H1 (cell line): ENCODE measurements at regions not wholly inside any gene's neighbourhood (a gene's known extent, or its start where the extent isn't known, plus 50 kb on each side); places are given as distances from the start of the nearest gene placed in this dataset.

Experiments used
- CTCF ChIA-PET: fragments of 300-600 bp; sonication (Branson Sonifier 250); formaldehyde crosslinking; loops from one replicate; lab custom pipeline; 2021; ENCODE audit not compliant: partially characterized antibody; lab: Charles Lee
- POLR2A ChIA-PET: fragments of 300-600 bp; sonication (Branson Sonifier 250); formaldehyde crosslinking; loops from one replicate; lab custom pipeline; 2021; ENCODE audit warnings: inconsistent platforms; ENCODE audit not compliant: partially characterized antibody; lab: Charles Lee
- DNase-seq, 2 experiments: peaks; one replicate each; pipeline versions ENCODE4 v3.0.0 to v3.0.0-alpha.2; 2010 to 2022; ENCODE audit warnings: low spot score in 2 of 2, low read depth in 1 of 2, mixed read lengths in 1 of 2
- FAIRE-seq: peaks from 2 replicates; lab custom pipeline; 2011; peaks lifted over from hg19 to GRCh38; lab: Jason Lieb, UNC
- H2AFZ ChIP-seq: 2 replicates; pipeline ENCODE4 v1.8.1; 2012; ENCODE audit warnings: low read length, inconsistent platforms
- H2AK5ac ChIP-seq: 2 replicates; pipeline ENCODE4 v1.6.1; 2013; ENCODE audit warnings: low read depth, low read length
- H2BK120ac ChIP-seq: replicated peaks from 2 replicates; pipeline ENCODE3; 2013; ENCODE audit warnings: low read depth, low read length, inconsistent platforms
- H2BK12ac ChIP-seq: 2 replicates; pipeline ENCODE4 v1.6.1; 2013; ENCODE audit warnings: low read depth, low read length
- H2BK15ac ChIP-seq: 2 replicates; pipeline ENCODE4 v1.6.1; 2013; ENCODE audit warnings: low read length
- H2BK20ac ChIP-seq: 2 replicates; pipeline ENCODE4 v1.6.1; 2013; ENCODE audit warnings: low read length
- H2BK5ac ChIP-seq: 2 replicates; pipeline ENCODE4 v1.6.1; 2013; ENCODE audit warnings: low read depth, low read length
- H3K14ac ChIP-seq: 2 replicates; pipeline ENCODE4 v1.6.1; 2013; ENCODE audit warnings: inconsistent platforms; ENCODE audit not compliant: insufficient read length
- H3K18ac ChIP-seq: 2 replicates; pipeline ENCODE4 v1.6.1; 2013; ENCODE audit warnings: low read length; ENCODE audit errors: extremely low read depth
- H3K23ac ChIP-seq: 2 replicates; pipeline ENCODE4 v1.6.1; 2013; ENCODE audit warnings: inconsistent platforms; ENCODE audit not compliant: insufficient read length
- H3K23me2 ChIP-seq: 2 replicates; pipeline ENCODE4 v1.6.1; 2013; ENCODE audit warnings: low read depth, low read length
- H3K27ac ChIP-seq: 2 replicates; pipeline ENCODE4 v1.6.1; 2011; ENCODE audit warnings: low read depth, low read length, inconsistent platforms
- H3K27me3 ChIP-seq, 4 experiments: replicated peaks in 1 of 4; 1 replicate in 1 of 4; 2 replicates in 3 of 4; pipeline versions ENCODE4 v1.6.1 to v1.8.1; 2011 to 2013; ENCODE audit warnings: low read length in 3 of 4, mild to moderate bottlenecking in 3 of 4, inconsistent platforms in 2 of 4, mixed read lengths in 2 of 4, moderate library complexity in 1 of 4; ENCODE audit not compliant: control insufficient read depth in 3 of 4, insufficient read depth in 3 of 4; ENCODE audit errors: extremely low read depth in 1 of 4
- H3K36me3 ChIP-seq, 4 experiments: 2 replicates each; pipeline versions ENCODE4 v1.6.1 to v1.8.1; 2011 to 2013; ENCODE audit warnings: mild to moderate bottlenecking in 4 of 4, low read length in 3 of 4, moderate library complexity in 2 of 4, control low read depth in 1 of 4, inconsistent platforms in 1 of 4; ENCODE audit not compliant: insufficient read depth in 4 of 4, control insufficient read depth in 2 of 4
- H3K4ac ChIP-seq: replicated peaks from 2 replicates; pipeline ENCODE3; 2013; ENCODE audit warnings: low read length, low read depth, mixed read lengths, inconsistent platforms; ENCODE audit not compliant: insufficient read length
- H3K4me1 ChIP-seq, 4 experiments: replicated peaks in 1 of 4; 1 replicate in 1 of 4; 2 replicates in 3 of 4; pipeline versions ENCODE4 v1.6.1 to v1.8.1; 2011 to 2013; ENCODE audit warnings: low read length in 3 of 4, inconsistent platforms in 2 of 4, mixed read lengths in 1 of 4; ENCODE audit not compliant: insufficient read depth in 4 of 4, control insufficient read depth in 3 of 4
- H3K4me2 ChIP-seq, 2 experiments: 2 replicates each; pipeline versions ENCODE4 v1.6.1 to v1.8.1; 2011 to 2013; ENCODE audit warnings: low read depth in 2 of 2, low read length in 2 of 2, control low read depth in 1 of 2, inconsistent platforms in 1 of 2, mild to moderate bottlenecking in 1 of 2; ENCODE audit not compliant: insufficient read depth in 1 of 2
- H3K4me3 ChIP-seq, 4 experiments: fragments of 200-600, 300-600 bp in 1 of 4; sonication (generic), shearing (Covaris generic), sonication (Bioruptor Twin) in 1 of 4; 2 replicates each; pipeline versions ENCODE4 v1.5.1 to v1.8.1; 2011 to 2016; ENCODE audit warnings: low read length in 4 of 4, low read depth in 3 of 4, control low read depth in 2 of 4, inconsistent platforms in 2 of 4, mild to moderate bottlenecking in 2 of 4, mixed read lengths in 1 of 4, moderate library complexity in 1 of 4; ENCODE audit not compliant: insufficient read depth in 2 of 4; ENCODE audit errors: extremely low read depth in 1 of 4
- H3K56ac ChIP-seq: replicated peaks from 2 replicates; pipeline ENCODE3; 2013; ENCODE audit warnings: low read depth, mild to moderate bottlenecking, mixed read lengths, low read length, inconsistent platforms; ENCODE audit not compliant: insufficient read length
- H3K79me1 ChIP-seq: 2 replicates; pipeline ENCODE4 v1.6.1; 2013; ENCODE audit warnings: low read depth, low read length, control low read depth
- H3K79me2 ChIP-seq, 2 experiments: 2 replicates each; pipeline versions ENCODE4 v1.6.1 to v1.8.1; 2012 to 2013; ENCODE audit warnings: low read length in 2 of 2, mild to moderate bottlenecking in 2 of 2, inconsistent platforms in 1 of 2; ENCODE audit not compliant: insufficient read depth in 2 of 2, control insufficient read depth in 1 of 2
- H3K9ac ChIP-seq, 4 experiments: replicated peaks in 1 of 4; 1 replicate in 1 of 4; 2 replicates in 3 of 4; pipeline versions ENCODE4 v1.6.1 to v1.8.1; 2011 to 2013; ENCODE audit warnings: low read depth in 3 of 4, low read length in 3 of 4, control low read depth in 2 of 4, mild to moderate bottlenecking in 2 of 4, moderate library complexity in 2 of 4, inconsistent platforms in 1 of 4; ENCODE audit errors: extremely low read depth in 1 of 4
- H3K9me3 ChIP-seq, 2 experiments: 2 replicates each; pipeline versions ENCODE4 v1.6.1 to v1.8.1; 2012 to 2013; ENCODE audit warnings: mild to moderate bottlenecking in 2 of 2, moderate library complexity in 2 of 2, control low read depth in 1 of 2, inconsistent platforms in 1 of 2, low read depth in 1 of 2, low read length in 1 of 2, mixed read lengths in 1 of 2; ENCODE audit not compliant: insufficient read depth in 2 of 2
- H4K20me1 ChIP-seq, 2 experiments: replicated peaks in 1 of 2; 2 replicates each; pipeline versions ENCODE3 to v1.8.1; 2011 to 2013; ENCODE audit warnings: inconsistent platforms in 2 of 2, low read length in 2 of 2, mild to moderate bottlenecking in 1 of 2; ENCODE audit not compliant: insufficient read depth in 2 of 2, control insufficient read depth in 1 of 2
- H4K5ac ChIP-seq: 2 replicates; pipeline ENCODE4 v1.6.1; 2013; ENCODE audit warnings: low read length, low read depth, mixed read lengths, inconsistent platforms; ENCODE audit not compliant: insufficient read length
- H4K8ac ChIP-seq: 2 replicates; pipeline ENCODE4 v1.8.0; 2013; ENCODE audit warnings: mild to moderate bottlenecking, moderate library complexity, low read length, inconsistent platforms; ENCODE audit not compliant: insufficient read depth; ENCODE audit errors: extremely low read depth
- H4K91ac ChIP-seq: replicated peaks from 2 replicates; pipeline ENCODE3; 2013; ENCODE audit warnings: low read length, mixed read lengths, inconsistent platforms; ENCODE audit not compliant: insufficient read length
- CHD1 ChIP-seq: IDR thresholded peaks from 2 replicates; pipeline ENCODE4 v1.6.1; 2012; ENCODE audit warnings: low read depth, low read length, improper control_type of control experiment
- WGBS, 2 experiments: shearing (Covaris generic) in 1 of 2; methylation state at CpG; one replicate each; pipeline versions ENCODE4 v1.1.6 to v1.1.7; 2013 to 2015; ENCODE audit warnings: low lambda C conversion rate in 2 of 2, mixed read lengths in 2 of 2, inconsistent platforms in 1 of 2, low coverage in 1 of 2, missing lambda C conversion rate in 1 of 2; ENCODE audit not compliant: insufficient replicate concordance in 2 of 2, insufficient coverage in 1 of 2, insufficient read length in 1 of 2; ENCODE audit errors: extremely low coverage in 1 of 2, missing lambda C conversion rate in 1 of 2; 5-methylcytosine and 5-hydroxymethylcytosine counted together

DNA sequence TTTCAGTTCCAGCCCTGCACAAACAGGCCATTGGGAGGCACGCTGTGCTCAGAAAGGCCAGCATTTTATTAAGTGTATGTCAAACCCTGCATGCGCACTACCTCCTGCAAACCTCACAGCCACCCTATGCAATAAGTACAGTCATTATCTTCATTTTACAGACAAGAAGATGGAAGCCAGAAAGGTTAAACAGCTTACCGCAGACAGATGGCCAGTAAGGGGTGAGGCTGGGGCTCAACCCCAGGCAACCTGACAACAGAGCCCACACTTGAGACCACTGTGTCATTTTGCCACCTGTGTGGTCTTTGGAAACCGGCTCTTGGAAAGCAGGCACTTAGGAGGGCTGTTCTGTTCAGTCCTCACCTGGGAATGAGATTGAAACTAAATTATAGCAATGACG is 142.3 kb downstream of the NXPE2 start:
- WGBS, 2 experiments = 80% methylated on average over 5 of the region's 5 CpGs; no CpG with 5 or more reads in 1 of the 2 experiments
- no peak overlapping the region for H2AK5ac ChIP-seq

More for the DNA sequence above, 142.3 kb downstream of the NXPE2 start:
- ChIA-PET CTCF (interaction anchor here (0.6 to 1.9 kb wide), 4 partner anchors 41 to 137 kb away, joined by 3 to 5 read pairs (median 4); no protein-coding TSS in a partner anchor), POLR2A (interaction anchor here (1.4 kb wide), 1 partner anchor 11 kb away, joined by 3 read pairs; no protein-coding TSS in a partner anchor)
- Histone ChIP-seq H3K18ac (no peak overlapping the region), H3K79me2 (no peaks in the 10 kb centered on the region), H3K4me1 (peaks cover 8 to 23% (median 14%) of the 10 kb centered on the region in 4 experiments; a peak in 6 of 7 replicates), H3K9me3 (peaks cover 0 to 4% of the 10 kb centered on the region in 2 experiments; a peak in 3 of 4 replicates), H2BK20ac (peak overlapping the region; percentile 9; the same call in 1 of the 2 replicates), H3K23ac (no peak overlapping the region), H3K4ac (no peak overlapping the region), H3K14ac (no peak overlapping the region), H3K36me3 (no peaks in the 10 kb centered on the region), H3K23me2 (no peaks in the 10 kb centered on the region), H2BK12ac (peak overlapping the region; percentile 56; the same call in 1 of the 2 replicates), H3K4me2 (no peak overlapping the region), H4K91ac (no peak overlapping the region), H2BK15ac (no peak overlapping the region), H3K9ac (no peak overlapping the region), H4K8ac (no peak overlapping the region), H2BK5ac (no peak overlapping the region), H3K56ac (no peak overlapping the region), H3K27me3 (no peaks in the 10 kb centered on the region; a peak in 1 of 7 replicates), H3K79me1 (no peaks in the 10 kb centered on the region), H4K5ac (no peak overlapping the region), H3K27ac (no peak overlapping the region), H2BK120ac (no peak overlapping the region), H4K20me1 (no peaks in the 10 kb centered on the region), H3K4me3 (no peak overlapping the region), H2AFZ (no peak overlapping the region; the same call in 1 of the 2 replicates)
- DNase-seq = no peak
- FAIRE-seq = no peak
- no peak for TF ChIP-seq CHD1
